Hematopoietic multipotent progenitor cell (in vitro differentiated cells): ENCODE measurements at regions not wholly inside any gene's neighbourhood (a gene's known extent, or its start where the extent isn't known, plus 50 kb on each side); places are given as distances from the start of the nearest gene placed in this dataset.
A peak's percentile ranks its signal among the peaks of the same experiment; 100 is the strongest.

Source experiments
- DNase-seq, 3 donors: peaks; one replicate each; pipeline ENCODE4 v3.0.0-alpha.2; 2011 to 2015; ENCODE audit warnings: low read depth in 2 of 3, low spot score in 2 of 3

DNA sequence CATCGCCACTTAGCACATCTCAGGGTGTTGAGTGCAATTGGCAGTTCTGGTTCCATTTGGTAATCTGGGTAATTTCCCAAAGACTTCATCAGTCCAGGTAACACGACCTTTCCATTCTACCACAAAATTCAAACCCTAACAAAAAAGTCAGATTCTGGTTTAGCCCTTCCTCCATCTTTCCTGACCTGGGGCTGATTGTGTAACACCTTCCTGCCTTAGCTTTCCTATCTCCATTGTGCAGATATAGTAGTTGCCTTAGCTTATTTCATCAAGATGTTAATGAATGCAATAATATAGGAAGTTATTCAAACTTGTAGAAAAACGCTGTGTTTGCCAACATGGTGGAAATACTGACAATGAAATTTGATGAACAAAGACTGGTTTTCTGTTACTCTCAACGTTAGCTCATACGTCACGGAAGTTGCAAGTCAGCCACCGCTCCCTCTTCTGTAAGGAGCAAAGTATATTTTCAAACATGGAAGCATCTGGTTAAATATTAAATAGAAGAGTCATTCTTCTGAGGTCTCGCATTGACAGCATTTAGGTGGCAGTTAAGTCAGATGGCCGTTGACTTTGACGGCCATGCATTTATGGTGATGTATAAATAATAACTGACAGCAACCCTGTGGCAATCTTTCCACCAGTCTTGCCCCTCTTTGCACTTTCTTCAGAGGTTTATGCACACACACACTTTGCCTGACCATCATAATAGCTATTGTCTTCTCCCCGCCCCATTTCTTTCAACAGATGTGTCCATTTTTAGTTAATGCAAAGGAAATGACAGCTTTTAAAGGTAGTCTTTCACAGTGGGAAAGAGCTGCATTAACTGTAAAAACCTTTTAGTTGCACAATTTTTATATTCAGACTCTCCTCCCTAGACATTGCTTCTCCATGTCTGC is 205.1 kb upstream of the BMPER start:
- DNase-seq = no peak

- DNase-seq = no peak
These were observed 204.1 kb upstream of the BMPER start for GRCh38 chr7:33701189-33701740.

GRCh38 chr7:33701927-33702326 is 203.4 kb upstream of the BMPER start:
- no peak for DNase-seq

DNA sequence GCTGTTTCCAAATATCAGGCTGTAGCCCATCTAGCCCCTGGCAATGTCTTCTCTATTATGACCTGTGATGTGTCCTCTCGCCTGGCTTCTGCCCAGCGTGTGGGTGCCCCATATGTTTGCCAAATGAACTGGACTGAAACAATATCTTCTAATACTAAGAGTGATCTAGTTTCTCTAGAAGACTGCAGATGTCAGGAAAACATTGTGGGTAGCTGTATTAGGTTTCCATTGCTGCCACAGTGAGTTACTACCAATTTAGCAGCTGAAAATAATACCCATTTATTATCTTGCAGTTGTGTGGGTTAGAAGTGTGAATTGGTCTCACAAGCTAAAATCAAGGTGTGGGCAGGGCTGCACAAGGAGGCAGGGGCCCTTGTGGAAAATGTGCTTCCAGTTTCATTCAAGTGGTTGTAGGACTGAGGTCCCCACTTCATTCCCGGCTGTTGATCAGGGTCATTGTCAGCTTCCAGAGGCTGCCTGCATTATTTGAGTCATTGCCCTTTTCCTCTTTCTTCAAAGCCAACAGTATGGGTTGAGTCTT is 202.8 kb upstream of the BMPER start:
- DNase-seq = no peak

GRCh38 chr7:33705333-33705833 is 200.0 kb upstream of the BMPER start:
- no peak for DNase-seq

DNA sequence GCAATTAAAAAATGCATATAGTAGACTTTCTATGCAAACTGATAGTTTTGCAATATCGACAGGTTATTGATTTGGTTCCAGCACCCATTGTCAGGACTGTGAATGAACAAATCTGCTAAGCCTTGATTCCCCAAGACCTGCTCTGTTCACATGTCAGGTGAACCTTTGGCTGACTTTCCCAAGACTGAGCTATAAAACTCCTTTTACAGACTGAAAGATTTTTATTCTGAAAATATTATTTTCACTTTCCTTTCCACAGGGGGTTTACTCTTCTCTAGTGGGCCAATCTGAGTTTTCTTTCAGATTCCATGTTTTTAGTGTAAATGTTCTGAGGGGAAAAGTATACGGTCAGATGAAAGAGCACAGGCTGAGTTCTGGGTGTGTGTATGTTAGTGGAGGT is 199.2 kb upstream of the BMPER start:
- DNase-seq = no peak

DNA sequence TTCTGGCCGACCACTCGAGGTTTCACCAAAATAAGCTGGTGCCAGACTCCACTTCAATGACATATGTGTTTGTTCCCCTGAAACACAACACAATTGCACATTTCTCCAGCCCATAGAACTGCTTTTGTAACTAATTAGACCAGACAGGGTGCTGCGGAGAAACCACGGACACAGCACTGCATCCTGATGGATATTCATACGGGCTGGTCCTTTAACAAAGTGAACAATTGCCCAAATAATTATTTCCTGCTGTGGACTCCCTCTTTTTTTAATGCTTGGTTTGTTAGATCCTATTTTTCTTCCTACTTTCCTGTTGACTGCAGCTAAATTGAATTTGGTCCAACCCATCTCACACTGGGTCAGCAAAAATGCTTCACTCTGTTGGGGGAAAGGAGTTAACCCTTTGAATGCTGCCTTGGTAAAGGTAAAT is 198.6 kb upstream of the BMPER start:
- no peak for DNase-seq

DNA sequence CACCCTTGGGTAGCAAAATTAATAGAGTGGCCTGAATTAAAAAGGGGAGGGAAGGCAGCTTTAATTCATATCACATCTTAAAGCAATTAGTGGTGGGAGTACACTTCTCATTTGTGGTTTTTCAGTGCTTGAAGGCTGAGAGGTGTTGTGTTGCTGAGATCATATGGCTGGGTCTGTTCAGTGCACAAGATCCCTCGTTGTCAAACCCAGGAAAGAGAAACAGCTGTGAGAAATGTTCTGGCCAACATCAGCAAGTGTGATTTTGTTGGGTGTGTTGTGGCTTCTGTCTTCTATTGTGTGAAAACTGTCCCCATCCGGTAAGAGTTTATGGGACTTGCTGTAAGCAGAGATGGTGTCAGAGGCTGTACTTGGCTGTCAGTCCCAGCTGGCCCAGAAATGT is 197.9 kb upstream of the BMPER start:
- no peak for DNase-seq

GRCh38 chr7:33710608-33711007 is 194.7 kb upstream of the BMPER start:
- no peak for DNase-seq

DNA sequence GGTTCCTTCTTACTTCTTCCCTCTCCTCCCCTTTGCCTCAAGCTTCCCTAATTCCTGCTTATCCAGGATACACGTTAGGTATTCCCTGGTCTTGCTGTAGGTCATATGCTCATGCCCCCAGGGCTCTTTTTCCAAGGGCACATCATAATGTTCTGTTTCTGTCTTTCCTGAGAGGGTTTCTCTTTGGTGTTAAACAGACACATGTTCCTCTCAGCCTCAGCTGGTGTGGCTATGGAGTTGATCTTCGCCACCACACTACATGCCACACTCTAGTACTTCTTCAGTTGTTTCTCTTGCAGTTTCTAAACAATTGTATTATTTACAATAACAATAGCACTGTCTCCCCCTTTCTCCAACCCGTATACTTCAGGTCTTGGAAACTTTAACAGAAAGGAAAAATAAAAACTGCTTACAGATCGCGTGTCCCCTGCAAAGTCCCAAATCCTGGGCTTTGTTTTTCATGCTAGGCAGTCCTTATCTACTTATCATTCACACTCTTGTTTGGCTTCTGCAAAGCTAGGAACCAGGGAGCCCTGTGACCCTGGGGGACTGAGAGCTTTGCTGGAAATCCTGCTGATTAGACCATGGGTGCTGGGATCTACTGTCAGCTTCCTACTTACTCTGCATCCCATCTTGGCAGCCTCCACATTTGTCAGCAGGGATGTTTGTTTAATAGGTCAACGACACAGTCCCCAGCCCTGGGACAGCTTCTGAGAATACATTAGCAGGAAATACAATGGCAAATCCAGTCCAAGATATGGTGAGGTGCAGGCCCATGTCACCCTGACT is 193.9 kb upstream of the BMPER start:
- DNase-seq = no peak

DNA sequence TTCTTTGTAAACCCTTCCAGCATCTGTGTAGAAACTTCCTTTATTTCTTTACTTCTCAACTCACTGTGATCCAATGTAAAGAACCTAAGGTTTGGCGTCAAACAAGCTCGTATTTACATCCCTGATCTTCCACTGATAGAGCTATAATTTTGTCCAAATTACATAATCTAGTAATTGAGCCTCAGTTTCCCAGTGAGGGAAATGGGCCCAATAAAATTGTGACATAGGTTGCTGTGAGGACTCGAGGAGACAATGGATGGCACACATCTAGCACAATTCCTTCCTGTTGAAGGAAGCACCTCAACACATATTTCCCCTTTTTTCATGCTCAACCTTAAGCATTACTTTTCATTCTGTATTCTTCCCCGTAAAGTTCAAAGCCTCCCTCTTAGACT is 193.3 kb upstream of the BMPER start:
- no peak for DNase-seq

DNA sequence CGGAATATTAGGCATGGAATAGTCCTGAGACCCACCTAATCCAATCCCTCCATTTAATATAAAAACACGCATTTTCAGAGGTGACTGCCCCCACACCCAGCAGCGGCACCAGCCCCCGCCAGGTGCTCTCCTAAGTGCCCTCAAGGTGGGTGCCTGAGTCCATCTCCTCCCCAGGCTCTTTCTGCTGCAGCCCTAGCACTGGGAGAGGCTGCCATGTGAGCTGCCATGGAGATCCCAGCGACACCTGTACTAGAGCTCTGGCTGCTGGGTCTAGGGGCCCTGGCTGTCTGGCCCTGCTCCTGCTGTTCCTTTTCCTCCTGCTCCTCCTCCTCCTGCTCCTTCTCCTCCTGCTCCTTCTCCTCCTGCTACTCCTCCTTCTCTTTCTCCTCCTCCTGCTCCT is 191.1 kb upstream of the BMPER start:
- no peak for DNase-seq

DNA sequence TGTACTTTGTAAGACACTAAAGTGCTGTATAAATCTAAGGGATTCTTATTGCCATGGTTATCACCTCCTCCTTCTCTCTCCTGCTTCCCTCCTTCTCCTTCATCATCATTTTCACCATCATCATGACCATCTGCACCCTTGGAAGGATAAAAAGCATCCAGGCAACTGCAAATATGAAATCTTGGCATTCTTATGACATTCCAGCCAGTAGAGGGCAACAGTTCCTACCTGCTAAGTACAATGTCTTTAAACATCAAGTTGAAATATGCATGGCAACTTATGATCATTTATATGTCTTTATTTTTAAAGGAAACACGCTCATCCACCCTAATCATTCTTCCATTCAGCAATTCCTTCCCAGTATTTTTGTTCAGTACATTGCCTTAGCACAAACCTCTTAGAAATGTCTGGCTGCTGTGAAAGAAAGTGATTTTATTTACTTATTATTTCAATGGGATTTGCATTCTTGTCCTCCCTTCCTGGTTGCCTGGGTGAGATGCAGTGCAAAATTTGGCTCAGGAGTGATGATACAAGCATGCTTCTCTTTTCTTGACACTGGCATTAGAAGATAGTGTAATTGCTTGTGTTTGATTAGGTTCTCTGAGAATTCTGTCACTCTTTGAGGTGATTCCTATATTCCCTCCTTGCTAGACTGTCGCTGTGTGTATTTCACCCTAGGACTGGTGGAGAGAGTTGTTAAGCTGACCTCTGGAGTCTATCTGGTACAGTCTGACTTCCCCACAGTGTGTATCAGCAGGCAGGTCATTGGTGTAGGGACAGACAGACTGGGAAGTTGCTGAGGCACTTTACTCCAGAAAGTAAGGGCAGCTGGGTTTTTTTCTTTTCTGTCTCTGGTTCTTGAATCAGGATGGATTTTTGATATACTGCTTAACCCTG is 188.5 kb upstream of the BMPER start:
- peak in 2 of 3 donors; percentile 8 to 36 for DNase-seq

DNA sequence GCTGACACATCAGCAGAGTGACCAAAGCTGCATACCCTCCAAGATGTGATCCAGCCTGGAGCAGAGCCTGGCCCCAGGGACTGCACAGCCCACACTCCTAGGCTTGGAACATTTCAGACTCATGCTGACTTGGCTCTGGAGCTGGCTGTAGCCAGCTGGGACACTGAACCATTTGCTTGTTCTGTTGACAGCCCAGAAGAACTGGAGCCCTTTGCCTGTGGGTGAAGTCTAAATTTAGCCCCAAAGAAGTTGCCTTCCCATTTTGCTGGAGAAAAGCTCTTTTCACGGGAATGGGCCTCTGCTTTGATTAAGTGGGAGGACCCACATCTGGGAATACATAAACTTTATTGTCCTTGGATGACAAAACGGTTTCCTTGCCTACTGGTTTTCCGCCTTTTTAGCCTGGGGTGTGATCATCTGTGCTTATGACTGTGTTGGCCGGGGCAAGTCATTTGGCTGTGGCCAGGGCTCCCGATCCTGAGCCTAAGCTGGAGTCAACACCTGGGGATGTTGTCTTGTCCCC is 186.2 kb upstream of the BMPER start:
- no peak for DNase-seq

DNA sequence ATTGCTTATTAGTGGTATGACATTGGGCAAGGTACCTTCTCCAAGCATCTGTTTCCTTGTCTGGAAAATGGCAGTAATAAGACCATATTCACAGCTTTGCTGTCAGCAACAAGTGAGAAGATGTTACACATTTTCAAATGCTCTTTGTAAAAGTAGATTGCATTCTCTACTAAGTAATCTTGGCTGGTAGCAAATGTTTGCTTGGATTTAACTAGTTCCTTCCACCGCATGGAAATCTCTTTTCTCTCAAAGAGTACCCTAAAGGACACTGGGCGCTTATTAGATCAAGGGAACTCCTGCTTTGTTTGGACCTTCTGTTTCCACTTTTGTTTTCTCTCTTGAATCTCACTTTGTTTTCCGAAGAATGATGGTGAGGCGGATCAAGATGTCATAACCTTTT is 185.2 kb upstream of the BMPER start:
- DNase-seq = no peak

DNA sequence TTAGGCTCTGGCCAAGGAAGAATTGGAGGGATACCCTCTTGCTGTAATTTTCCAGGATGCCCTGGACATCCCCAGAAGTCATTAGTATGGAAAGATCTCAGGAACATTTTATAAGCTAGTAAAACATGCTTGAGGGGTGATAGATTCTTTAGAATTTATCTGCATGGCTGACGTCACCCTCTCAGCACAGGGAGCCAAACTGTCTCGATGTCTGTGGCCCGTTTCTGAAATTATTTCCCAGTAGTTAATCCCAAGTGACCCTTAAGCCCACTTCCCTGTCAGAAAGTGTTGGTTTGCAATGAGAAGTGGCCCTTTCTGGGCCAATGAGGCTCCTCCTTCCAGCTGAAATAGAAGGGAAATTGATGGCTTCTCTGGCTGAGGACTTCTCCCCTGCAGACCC is 184.5 kb upstream of the BMPER start:
- no peak for DNase-seq

- no peak for DNase-seq
These were observed 183.4 kb upstream of the BMPER start for GRCh38 chr7:33721895-33722294.

GRCh38 chr7:33722383-33723101 is 182.8 kb upstream of the BMPER start:
- no peak for DNase-seq

GRCh38 chr7:33724201-33724600 is 181.1 kb upstream of the BMPER start:
- no peak for DNase-seq
